H1 (cell line): ENCODE measurements at regions not wholly inside any gene's neighbourhood (a gene's known extent, or its start where the extent isn't known, plus 50 kb on each side); places are given as distances from the start of the nearest gene placed in this dataset.

ENCODE experiments used
- CTCF ChIA-PET: fragments of 300-600 bp; sonication (Branson Sonifier 250); formaldehyde crosslinking; loops from one replicate; lab custom pipeline; 2021; ENCODE audit not compliant: partially characterized antibody; lab: Charles Lee
- POLR2A ChIA-PET: fragments of 300-600 bp; sonication (Branson Sonifier 250); formaldehyde crosslinking; loops from one replicate; lab custom pipeline; 2021; ENCODE audit warnings: inconsistent platforms; ENCODE audit not compliant: partially characterized antibody; lab: Charles Lee
- DNase-seq, 2 experiments: peaks; one replicate each; pipeline versions ENCODE4 v3.0.0 to v3.0.0-alpha.2; 2010 to 2022; ENCODE audit warnings: low spot score in 2 of 2, low read depth in 1 of 2, mixed read lengths in 1 of 2
- FAIRE-seq: peaks from 2 replicates; lab custom pipeline; 2011; peaks lifted over from hg19 to GRCh38; lab: Jason Lieb, UNC
- H2AFZ ChIP-seq: 2 replicates; pipeline ENCODE4 v1.8.1; 2012; ENCODE audit warnings: low read length, inconsistent platforms
- H2AK5ac ChIP-seq: 2 replicates; pipeline ENCODE4 v1.6.1; 2013; ENCODE audit warnings: low read depth, low read length
- H2BK120ac ChIP-seq: replicated peaks from 2 replicates; pipeline ENCODE3; 2013; ENCODE audit warnings: low read depth, low read length, inconsistent platforms
- H2BK12ac ChIP-seq: 2 replicates; pipeline ENCODE4 v1.6.1; 2013; ENCODE audit warnings: low read depth, low read length
- H2BK15ac ChIP-seq: 2 replicates; pipeline ENCODE4 v1.6.1; 2013; ENCODE audit warnings: low read length
- H2BK20ac ChIP-seq: 2 replicates; pipeline ENCODE4 v1.6.1; 2013; ENCODE audit warnings: low read length
- H2BK5ac ChIP-seq: 2 replicates; pipeline ENCODE4 v1.6.1; 2013; ENCODE audit warnings: low read depth, low read length
- H3K14ac ChIP-seq: 2 replicates; pipeline ENCODE4 v1.6.1; 2013; ENCODE audit warnings: inconsistent platforms; ENCODE audit not compliant: insufficient read length
- H3K18ac ChIP-seq: 2 replicates; pipeline ENCODE4 v1.6.1; 2013; ENCODE audit warnings: low read length; ENCODE audit errors: extremely low read depth
- H3K23ac ChIP-seq: 2 replicates; pipeline ENCODE4 v1.6.1; 2013; ENCODE audit warnings: inconsistent platforms; ENCODE audit not compliant: insufficient read length
- H3K23me2 ChIP-seq: 2 replicates; pipeline ENCODE4 v1.6.1; 2013; ENCODE audit warnings: low read depth, low read length
- H3K27ac ChIP-seq: 2 replicates; pipeline ENCODE4 v1.6.1; 2011; ENCODE audit warnings: low read depth, low read length, inconsistent platforms
- H3K27me3 ChIP-seq, 4 experiments: replicated peaks in 1 of 4; 1 replicate in 1 of 4; 2 replicates in 3 of 4; pipeline versions ENCODE4 v1.6.1 to v1.8.1; 2011 to 2013; ENCODE audit warnings: low read length in 3 of 4, mild to moderate bottlenecking in 3 of 4, inconsistent platforms in 2 of 4, mixed read lengths in 2 of 4, moderate library complexity in 1 of 4; ENCODE audit not compliant: control insufficient read depth in 3 of 4, insufficient read depth in 3 of 4; ENCODE audit errors: extremely low read depth in 1 of 4
- H3K36me3 ChIP-seq, 4 experiments: 2 replicates each; pipeline versions ENCODE4 v1.6.1 to v1.8.1; 2011 to 2013; ENCODE audit warnings: mild to moderate bottlenecking in 4 of 4, low read length in 3 of 4, moderate library complexity in 2 of 4, control low read depth in 1 of 4, inconsistent platforms in 1 of 4; ENCODE audit not compliant: insufficient read depth in 4 of 4, control insufficient read depth in 2 of 4
- H3K4ac ChIP-seq: replicated peaks from 2 replicates; pipeline ENCODE3; 2013; ENCODE audit warnings: low read length, low read depth, mixed read lengths, inconsistent platforms; ENCODE audit not compliant: insufficient read length
- H3K4me1 ChIP-seq, 4 experiments: replicated peaks in 1 of 4; 1 replicate in 1 of 4; 2 replicates in 3 of 4; pipeline versions ENCODE4 v1.6.1 to v1.8.1; 2011 to 2013; ENCODE audit warnings: low read length in 3 of 4, inconsistent platforms in 2 of 4, mixed read lengths in 1 of 4; ENCODE audit not compliant: insufficient read depth in 4 of 4, control insufficient read depth in 3 of 4
- H3K4me2 ChIP-seq, 2 experiments: 2 replicates each; pipeline versions ENCODE4 v1.6.1 to v1.8.1; 2011 to 2013; ENCODE audit warnings: low read depth in 2 of 2, low read length in 2 of 2, control low read depth in 1 of 2, inconsistent platforms in 1 of 2, mild to moderate bottlenecking in 1 of 2; ENCODE audit not compliant: insufficient read depth in 1 of 2
- H3K4me3 ChIP-seq, 4 experiments: fragments of 200-600, 300-600 bp in 1 of 4; sonication (generic), shearing (Covaris generic), sonication (Bioruptor Twin) in 1 of 4; 2 replicates each; pipeline versions ENCODE4 v1.5.1 to v1.8.1; 2011 to 2016; ENCODE audit warnings: low read length in 4 of 4, low read depth in 3 of 4, control low read depth in 2 of 4, inconsistent platforms in 2 of 4, mild to moderate bottlenecking in 2 of 4, mixed read lengths in 1 of 4, moderate library complexity in 1 of 4; ENCODE audit not compliant: insufficient read depth in 2 of 4; ENCODE audit errors: extremely low read depth in 1 of 4
- H3K56ac ChIP-seq: replicated peaks from 2 replicates; pipeline ENCODE3; 2013; ENCODE audit warnings: low read depth, mild to moderate bottlenecking, mixed read lengths, low read length, inconsistent platforms; ENCODE audit not compliant: insufficient read length
- H3K79me1 ChIP-seq: 2 replicates; pipeline ENCODE4 v1.6.1; 2013; ENCODE audit warnings: low read depth, low read length, control low read depth
- H3K79me2 ChIP-seq, 2 experiments: 2 replicates each; pipeline versions ENCODE4 v1.6.1 to v1.8.1; 2012 to 2013; ENCODE audit warnings: low read length in 2 of 2, mild to moderate bottlenecking in 2 of 2, inconsistent platforms in 1 of 2; ENCODE audit not compliant: insufficient read depth in 2 of 2, control insufficient read depth in 1 of 2
- H3K9ac ChIP-seq, 4 experiments: replicated peaks in 1 of 4; 1 replicate in 1 of 4; 2 replicates in 3 of 4; pipeline versions ENCODE4 v1.6.1 to v1.8.1; 2011 to 2013; ENCODE audit warnings: low read depth in 3 of 4, low read length in 3 of 4, control low read depth in 2 of 4, mild to moderate bottlenecking in 2 of 4, moderate library complexity in 2 of 4, inconsistent platforms in 1 of 4; ENCODE audit errors: extremely low read depth in 1 of 4
- H3K9me3 ChIP-seq, 2 experiments: 2 replicates each; pipeline versions ENCODE4 v1.6.1 to v1.8.1; 2012 to 2013; ENCODE audit warnings: mild to moderate bottlenecking in 2 of 2, moderate library complexity in 2 of 2, control low read depth in 1 of 2, inconsistent platforms in 1 of 2, low read depth in 1 of 2, low read length in 1 of 2, mixed read lengths in 1 of 2; ENCODE audit not compliant: insufficient read depth in 2 of 2
- H4K20me1 ChIP-seq, 2 experiments: replicated peaks in 1 of 2; 2 replicates each; pipeline versions ENCODE3 to v1.8.1; 2011 to 2013; ENCODE audit warnings: inconsistent platforms in 2 of 2, low read length in 2 of 2, mild to moderate bottlenecking in 1 of 2; ENCODE audit not compliant: insufficient read depth in 2 of 2, control insufficient read depth in 1 of 2
- H4K5ac ChIP-seq: 2 replicates; pipeline ENCODE4 v1.6.1; 2013; ENCODE audit warnings: low read length, low read depth, mixed read lengths, inconsistent platforms; ENCODE audit not compliant: insufficient read length
- H4K8ac ChIP-seq: 2 replicates; pipeline ENCODE4 v1.8.0; 2013; ENCODE audit warnings: mild to moderate bottlenecking, moderate library complexity, low read length, inconsistent platforms; ENCODE audit not compliant: insufficient read depth; ENCODE audit errors: extremely low read depth
- H4K91ac ChIP-seq: replicated peaks from 2 replicates; pipeline ENCODE3; 2013; ENCODE audit warnings: low read length, mixed read lengths, inconsistent platforms; ENCODE audit not compliant: insufficient read length
- ASH2L ChIP-seq: fragments of 200-600, 300-600 bp; sonication (generic); IDR thresholded peaks from one replicate; pipeline ENCODE4 v1.7.1; 2017; ENCODE audit warnings: low read length
- BCL11A ChIP-seq, 2 experiments: IDR thresholded peaks; one replicate each; pipeline ENCODE4 v1.6.1; 2011; ENCODE audit warnings: low read depth in 2 of 2, low read length in 2 of 2, mild to moderate bottlenecking in 2 of 2
- CHD1 ChIP-seq: IDR thresholded peaks from 2 replicates; pipeline ENCODE4 v1.6.1; 2012; ENCODE audit warnings: low read depth, low read length, improper control_type of control experiment
- CREB1 ChIP-seq: IDR thresholded peaks from 2 replicates; pipeline ENCODE4 v1.6.1; 2012; ENCODE audit warnings: inconsistent platforms
- KDM5A ChIP-seq: fragments of 200-600 bp; IDR thresholded peaks from 2 replicates; pipeline ENCODE4 v1.7.1; 2012; ENCODE audit warnings: mild to moderate bottlenecking, low read length, inconsistent platforms, mixed read lengths
- NRF1 ChIP-seq: IDR thresholded peaks from 2 replicates; pipeline ENCODE4 v1.6.1; 2011; ENCODE audit warnings: mild to moderate bottlenecking, low read depth, low read length, improper control_type of control experiment
- RNF2 ChIP-seq: fragments of 200-900, 300-1000 bp; sonication (generic); IDR thresholded peaks from 2 replicates; pipeline ENCODE4 v1.7.1; 2016; ENCODE audit warnings: borderline replicate concordance, low read depth, mild to moderate bottlenecking, antibody characterized with exemption, low read length; ENCODE audit not compliant: poor library complexity, severe bottlenecking; ENCODE audit errors: missing control alignments
- SIRT6 ChIP-seq: IDR thresholded peaks from one replicate; pipeline ENCODE4 v1.7.1; 2012; ENCODE audit warnings: low read length, inconsistent platforms
- SIX5 ChIP-seq: IDR thresholded peaks from 2 replicates; pipeline ENCODE4 v1.6.1; 2011; ENCODE audit warnings: mild to moderate bottlenecking, low read depth, low read length
- SP2 ChIP-seq: IDR thresholded peaks from 2 replicates; pipeline ENCODE4 v1.6.1; 2012; ENCODE audit warnings: mild to moderate bottlenecking, low read length, inconsistent platforms
- TCF12 ChIP-seq: IDR thresholded peaks from 2 replicates; pipeline ENCODE4 v1.6.1; 2011; ENCODE audit warnings: low read depth, mild to moderate bottlenecking, low read length
- WGBS, 2 experiments: shearing (Covaris generic) in 1 of 2; methylation state at CpG; one replicate each; pipeline versions ENCODE4 v1.1.6 to v1.1.7; 2013 to 2015; ENCODE audit warnings: low lambda C conversion rate in 2 of 2, mixed read lengths in 2 of 2, inconsistent platforms in 1 of 2, low coverage in 1 of 2, missing lambda C conversion rate in 1 of 2; ENCODE audit not compliant: insufficient replicate concordance in 2 of 2, insufficient coverage in 1 of 2, insufficient read length in 1 of 2; ENCODE audit errors: extremely low coverage in 1 of 2, missing lambda C conversion rate in 1 of 2; 5-methylcytosine and 5-hydroxymethylcytosine counted together
- TF ChIP-seq, protein P1 (sequence below): IDR thresholded peaks from 2 replicates; pipeline ENCODE4 v1.6.1; 2011; ENCODE audit warnings: low read depth, mild to moderate bottlenecking, low read length; ENCODE audit not compliant: insufficient read depth
- TF ChIP-seq, protein P2 (sequence below), 3 experiments: IDR thresholded peaks; 1 replicate in 2 of 3; 2 replicates in 1 of 3; pipeline versions ENCODE4 v1.5.1 to v1.6.1; 2011; ENCODE audit warnings: low read length in 3 of 3, mild to moderate bottlenecking in 3 of 3, inconsistent platforms in 2 of 3, low read depth in 1 of 3, moderate library complexity in 1 of 3; ENCODE audit not compliant: insufficient read depth in 1 of 3; ENCODE audit errors: control extremely low read depth in 1 of 3

DNA sequence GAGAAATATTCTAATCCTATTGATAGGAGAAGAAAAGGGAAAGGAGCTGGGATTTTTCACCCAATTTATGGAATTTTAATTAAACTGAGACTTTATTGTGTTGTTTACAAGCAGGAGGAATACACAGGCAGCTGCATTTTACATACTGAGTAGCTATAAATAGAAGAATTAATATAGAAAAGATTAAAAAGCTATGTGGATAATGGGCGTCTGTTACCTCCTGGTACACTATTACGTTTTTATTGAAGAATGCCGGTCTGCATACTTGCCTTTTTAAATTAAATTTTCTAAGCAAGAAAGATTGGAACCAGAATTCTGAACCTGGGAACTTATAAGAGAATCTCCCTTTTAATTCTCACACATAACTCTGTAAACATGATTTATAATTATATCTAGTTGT is 52.1 kb upstream of the CACHD1 start:
- Histone ChIP-seq H3K9ac (no peak overlapping the region), H3K27me3 (no peaks in the 10 kb centered on the region), H4K91ac (no peak overlapping the region), H3K18ac (no peak overlapping the region), H3K4me3 (no peak overlapping the region), H3K79me1 (no peaks in the 10 kb centered on the region), H3K4me2 (no peak overlapping the region), H3K79me2 (no peaks in the 10 kb centered on the region), H3K36me3 (no peaks in the 10 kb centered on the region), H3K9me3 (peaks cover 0 to 17% of the 10 kb centered on the region in 2 experiments; a peak in 1 of 4 replicates), H3K56ac (no peak overlapping the region), H2BK20ac (no peak overlapping the region), H2BK5ac (no peak overlapping the region), H2BK15ac (no peak overlapping the region), H3K23me2 (no peaks in the 10 kb centered on the region), H2AFZ (no peak overlapping the region), H3K14ac (no peak overlapping the region), H4K20me1 (no peaks in the 10 kb centered on the region), H2AK5ac (no peak overlapping the region), H2BK12ac (no peak overlapping the region), H4K5ac (no peak overlapping the region), H3K4me1 (no peaks in the 10 kb centered on the region), H4K8ac (no peak overlapping the region), H3K4ac (no peak overlapping the region), H3K27ac (no peak overlapping the region), H3K23ac (no peak overlapping the region), H2BK120ac (no peak overlapping the region)
- ChIA-PET POLR2A (no interaction called here), CTCF (interaction anchor here (0.6 to 1.3 kb wide), 2 partner anchors 14 to 34 kb away, joined by 4 to 5 read pairs; no protein-coding TSS in a partner anchor)
- no peak for DNase-seq
- no peak for FAIRE-seq
- 97% methylated on average over 3 of the region's 3 CpGs; no CpG with 5 or more reads in 1 of the 2 experiments for WGBS, 2 experiments
- TF ChIP-seq KDM5A (no peak), SIX5 (no peak), SIRT6 (no peak), RNF2 (no peak), ASH2L (no peak), BCL11A (IDR thresholded peaks at IDR 0.05; ENCODE audit: low read depth in 2 of 2, low read length in 2 of 2) (no peak), CREB1 (no peak), TCF12 (no peak), NRF1 (no peak), SP2 (no peak), CHD1 (no peak)
- TF ChIP-seq, protein P1, sequence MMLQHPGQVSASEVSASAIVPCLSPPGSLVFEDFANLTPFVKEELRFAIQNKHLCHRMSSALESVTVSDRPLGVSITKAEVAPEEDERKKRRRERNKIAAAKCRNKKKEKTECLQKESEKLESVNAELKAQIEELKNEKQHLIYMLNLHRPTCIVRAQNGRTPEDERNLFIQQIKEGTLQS = no peak
- TF ChIP-seq, protein P2, sequence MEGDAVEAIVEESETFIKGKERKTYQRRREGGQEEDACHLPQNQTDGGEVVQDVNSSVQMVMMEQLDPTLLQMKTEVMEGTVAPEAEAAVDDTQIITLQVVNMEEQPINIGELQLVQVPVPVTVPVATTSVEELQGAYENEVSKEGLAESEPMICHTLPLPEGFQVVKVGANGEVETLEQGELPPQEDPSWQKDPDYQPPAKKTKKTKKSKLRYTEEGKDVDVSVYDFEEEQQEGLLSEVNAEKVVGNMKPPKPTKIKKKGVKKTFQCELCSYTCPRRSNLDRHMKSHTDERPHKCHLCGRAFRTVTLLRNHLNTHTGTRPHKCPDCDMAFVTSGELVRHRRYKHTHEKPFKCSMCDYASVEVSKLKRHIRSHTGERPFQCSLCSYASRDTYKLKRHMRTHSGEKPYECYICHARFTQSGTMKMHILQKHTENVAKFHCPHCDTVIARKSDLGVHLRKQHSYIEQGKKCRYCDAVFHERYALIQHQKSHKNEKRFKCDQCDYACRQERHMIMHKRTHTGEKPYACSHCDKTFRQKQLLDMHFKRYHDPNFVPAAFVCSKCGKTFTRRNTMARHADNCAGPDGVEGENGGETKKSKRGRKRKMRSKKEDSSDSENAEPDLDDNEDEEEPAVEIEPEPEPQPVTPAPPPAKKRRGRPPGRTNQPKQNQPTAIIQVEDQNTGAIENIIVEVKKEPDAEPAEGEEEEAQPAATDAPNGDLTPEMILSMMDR (IDR thresholded peaks at IDR 0.05; ENCODE audit: control extremely low read depth in 1 of 3, insufficient read depth in 1 of 3, low read depth in 1 of 3, low read length in 3 of 3) = no peak
